ENCODE measurements at regions not wholly inside any gene's neighbourhood (a gene's known extent, or its start where the extent isn't known, plus 50 kb on each side); places are given as distances from the start of the nearest gene placed in this dataset.

- Histone ChIP-seq H3F3A (replicated peaks; ENCODE audit: low read depth) (no peaks in the 10 kb centered on the region), H3K27ac (ENCODE audit: low read depth) (no peak overlapping the region), H4K20me1 (replicated peaks; ENCODE audit: insufficient read depth) (no peaks in the 10 kb centered on the region), H3K27me3 (ENCODE audit: insufficient read depth) (no peaks in the 10 kb centered on the region), H3K4me3 (no peak overlapping the region), H3K4me2 (no peak overlapping the region), H3K79me2 (replicated peaks; ENCODE audit: insufficient read depth) (no peaks in the 10 kb centered on the region), H3K36me3 (ENCODE audit: insufficient read depth) (no peaks in the 10 kb centered on the region), H3K4me1 (ENCODE audit: insufficient read depth) (no peaks in the 10 kb centered on the region), H3K9me2 (ENCODE audit: insufficient read depth) (peaks cover 13% of the 10 kb centered on the region; the same call in 1 of the 2 replicates), H2AFZ (no peak overlapping the region)
- Mint-ChIP-seq H3K36me3 (ENCODE audit: low read depth) (peaks cover 17% of the 10 kb centered on the region), H3K4me1 (peaks cover 5% of the 10 kb centered on the region; the same call in 2 of the 3 replicates), H3K9me3 (peaks cover 21% of the 10 kb centered on the region), H3K4me3 (no peak overlapping the region), H3K27me3 (ENCODE audit: insufficient read depth, low read depth, poor library complexity) (peaks cover 2% of the 10 kb centered on the region), H3K27ac (no peak overlapping the region)
- TF ChIP-seq, protein P1, sequence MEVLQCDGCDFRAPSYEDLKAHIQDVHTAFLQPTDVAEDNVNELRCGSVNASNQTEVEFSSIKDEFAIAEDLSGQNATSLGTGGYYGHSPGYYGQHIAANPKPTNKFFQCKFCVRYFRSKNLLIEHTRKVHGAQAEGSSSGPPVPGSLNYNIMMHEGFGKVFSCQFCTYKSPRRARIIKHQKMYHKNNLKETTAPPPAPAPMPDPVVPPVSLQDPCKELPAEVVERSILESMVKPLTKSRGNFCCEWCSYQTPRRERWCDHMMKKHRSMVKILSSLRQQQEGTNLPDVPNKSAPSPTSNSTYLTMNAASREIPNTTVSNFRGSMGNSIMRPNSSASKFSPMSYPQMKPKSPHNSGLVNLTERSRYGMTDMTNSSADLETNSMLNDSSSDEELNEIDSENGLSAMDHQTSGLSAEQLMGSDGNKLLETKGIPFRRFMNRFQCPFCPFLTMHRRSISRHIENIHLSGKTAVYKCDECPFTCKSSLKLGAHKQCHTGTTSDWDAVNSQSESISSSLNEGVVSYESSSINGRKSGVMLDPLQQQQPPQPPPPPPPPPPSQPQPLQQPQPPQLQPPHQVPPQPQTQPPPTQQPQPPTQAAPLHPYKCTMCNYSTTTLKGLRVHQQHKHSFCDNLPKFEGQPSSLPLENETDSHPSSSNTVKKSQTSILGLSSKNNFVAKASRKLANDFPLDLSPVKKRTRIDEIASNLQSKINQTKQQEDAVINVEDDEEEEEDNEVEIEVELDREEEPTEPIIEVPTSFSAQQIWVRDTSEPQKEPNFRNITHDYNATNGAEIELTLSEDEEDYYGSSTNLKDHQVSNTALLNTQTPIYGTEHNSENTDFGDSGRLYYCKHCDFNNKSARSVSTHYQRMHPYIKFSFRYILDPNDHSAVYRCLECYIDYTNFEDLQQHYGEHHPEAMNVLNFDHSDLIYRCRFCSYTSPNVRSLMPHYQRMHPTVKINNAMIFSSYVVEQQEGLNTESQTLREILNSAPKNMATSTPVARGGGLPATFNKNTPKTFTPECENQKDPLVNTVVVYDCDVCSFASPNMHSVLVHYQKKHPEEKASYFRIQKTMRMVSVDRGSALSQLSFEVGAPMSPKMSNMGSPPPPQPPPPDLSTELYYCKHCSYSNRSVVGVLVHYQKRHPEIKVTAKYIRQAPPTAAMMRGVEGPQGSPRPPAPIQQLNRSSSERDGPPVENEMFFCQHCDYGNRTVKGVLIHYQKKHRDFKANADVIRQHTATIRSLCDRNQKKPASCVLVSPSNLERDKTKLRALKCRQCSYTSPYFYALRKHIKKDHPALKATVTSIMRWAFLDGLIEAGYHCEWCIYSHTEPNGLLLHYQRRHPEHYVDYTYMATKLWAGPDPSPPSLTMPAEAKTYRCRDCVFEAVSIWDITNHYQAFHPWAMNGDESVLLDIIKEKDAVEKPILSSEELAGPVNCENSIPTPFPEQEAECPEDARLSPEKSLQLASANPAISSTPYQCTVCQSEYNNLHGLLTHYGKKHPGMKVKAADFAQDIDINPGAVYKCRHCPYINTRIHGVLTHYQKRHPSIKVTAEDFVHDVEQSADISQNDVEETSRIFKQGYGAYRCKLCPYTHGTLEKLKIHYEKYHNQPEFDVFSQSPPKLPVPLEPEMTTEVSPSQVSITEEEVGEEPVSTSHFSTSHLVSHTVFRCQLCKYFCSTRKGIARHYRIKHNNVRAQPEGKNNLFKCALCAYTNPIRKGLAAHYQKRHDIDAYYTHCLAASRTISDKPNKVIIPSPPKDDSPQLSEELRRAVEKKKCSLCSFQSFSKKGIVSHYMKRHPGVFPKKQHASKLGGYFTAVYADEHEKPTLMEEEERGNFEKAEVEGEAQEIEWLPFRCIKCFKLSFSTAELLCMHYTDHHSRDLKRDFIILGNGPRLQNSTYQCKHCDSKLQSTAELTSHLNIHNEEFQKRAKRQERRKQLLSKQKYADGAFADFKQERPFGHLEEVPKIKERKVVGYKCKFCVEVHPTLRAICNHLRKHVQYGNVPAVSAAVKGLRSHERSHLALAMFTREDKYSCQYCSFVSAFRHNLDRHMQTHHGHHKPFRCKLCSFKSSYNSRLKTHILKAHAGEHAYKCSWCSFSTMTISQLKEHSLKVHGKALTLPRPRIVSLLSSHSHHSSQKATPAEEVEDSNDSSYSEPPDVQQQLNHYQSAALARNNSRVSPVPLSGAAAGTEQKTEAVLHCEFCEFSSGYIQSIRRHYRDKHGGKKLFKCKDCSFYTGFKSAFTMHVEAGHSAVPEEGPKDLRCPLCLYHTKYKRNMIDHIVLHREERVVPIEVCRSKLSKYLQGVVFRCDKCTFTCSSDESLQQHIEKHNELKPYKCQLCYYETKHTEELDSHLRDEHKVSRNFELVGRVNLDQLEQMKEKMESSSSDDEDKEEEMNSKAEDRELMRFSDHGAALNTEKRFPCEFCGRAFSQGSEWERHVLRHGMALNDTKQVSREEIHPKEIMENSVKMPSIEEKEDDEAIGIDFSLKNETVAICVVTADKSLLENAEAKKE (CRISPR knock-in tag; IDR thresholded peaks at IDR 0.05) = no peak
- no peak for TF ChIP-seq ZNF114 (CRISPR knock-in tag; IDR thresholded peaks at IDR 0.05)
- no peak for TF ChIP-seq EZH2phosphoT487 (IDR thresholded peaks at IDR 0.05; ENCODE audit: unreplicated experiment)
- no peak for TF ChIP-seq STAT1 (IDR thresholded peaks at IDR 0.05; ENCODE audit: unreplicated experiment)
- no peak for TF ChIP-seq REST (IDR thresholded peaks at IDR 0.05; ENCODE audit: unreplicated experiment)
- no peak for DNase-seq (ENCODE audit: low spot score)
- no peak for ATAC-seq
These were observed 300.7 kb downstream of the NPR3 start for GRCh38 chr5:33011801-33012200.

Data from GM23338 (cell line).